NCI-H1417 (cell line): ENCODE measurements at regions not wholly inside any gene's neighbourhood (a gene's known extent, or its start where the extent isn't known, plus 50 kb on each side); places are given as distances from the start of the nearest gene placed in this dataset.
"Not testable (repeated sequence)": the region's sequence is repeated elsewhere in the genome, so short reads cannot be mapped to it uniquely, and the experiment has no call there.

Source experiments
- DNase-seq, 3 experiments: peaks; one replicate each; lab custom pipeline; 2025; lab: John Stamatoyannopoulos, UW

DNA sequence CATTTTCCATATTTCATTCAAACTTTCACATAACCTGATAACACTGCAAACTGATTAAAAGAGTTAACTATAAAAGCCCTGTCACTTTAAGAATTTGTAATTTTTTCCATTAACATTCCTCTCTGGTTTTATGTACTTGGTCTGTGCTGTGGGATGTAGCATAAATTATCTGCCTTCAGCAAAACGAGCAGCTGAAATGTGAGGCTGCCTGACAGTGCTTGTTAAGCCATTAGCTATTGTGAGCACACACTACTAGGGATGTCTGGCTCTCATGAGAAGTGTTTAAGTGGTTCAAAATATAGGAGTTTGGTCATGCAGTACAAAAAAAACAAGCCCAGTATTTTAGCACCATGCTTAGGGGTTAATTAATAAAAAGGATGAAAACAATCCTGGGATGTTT, 63.0 kb downstream of the HOXA1 start:
- DNase-seq, result peak; percentile 71 to 95 (median 88)

DNA sequence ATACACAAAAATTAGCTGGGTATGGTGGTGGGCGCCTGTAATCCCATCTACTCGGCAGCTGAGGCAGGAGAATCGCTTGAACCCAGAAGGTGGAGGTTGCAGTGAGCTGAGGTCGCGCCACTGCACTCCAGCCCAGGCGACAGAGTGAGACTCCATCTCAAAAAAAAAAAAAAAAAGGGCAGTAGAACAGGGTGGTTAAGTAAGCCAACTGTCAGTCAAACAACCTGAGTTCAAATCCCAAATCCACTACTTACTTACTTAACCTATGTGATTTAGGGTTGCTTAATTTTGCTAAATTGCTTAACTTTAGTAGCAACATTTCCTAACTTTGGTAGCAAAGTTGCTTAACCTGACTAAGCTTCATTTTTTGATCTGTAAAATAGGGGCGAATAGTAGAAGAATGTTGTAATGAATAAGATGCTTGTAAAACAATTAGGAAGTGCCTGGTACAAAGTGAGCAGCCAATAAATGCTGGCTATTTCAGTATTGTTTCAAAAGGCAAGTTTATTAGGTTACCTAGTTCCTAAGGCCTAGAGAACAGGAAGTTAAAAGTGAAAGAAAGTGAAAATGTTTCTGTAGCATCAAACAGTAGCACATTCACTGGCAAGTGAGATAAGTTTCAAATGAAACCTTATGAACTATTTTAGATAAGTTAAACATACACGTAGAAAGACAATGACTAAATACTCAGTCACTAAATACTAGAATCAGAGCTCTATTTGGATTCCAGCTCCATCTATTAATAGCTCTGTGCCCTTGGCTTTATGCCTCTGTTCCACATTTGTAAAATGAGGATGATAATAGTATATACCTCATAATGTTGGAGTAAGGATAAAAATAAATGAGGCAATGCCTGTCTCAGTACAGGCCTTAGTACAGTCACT, 64.3 kb downstream of the HOXA1 start:
- DNase-seq, result peak in 1 of 3 experiments; percentile 51

DNA sequence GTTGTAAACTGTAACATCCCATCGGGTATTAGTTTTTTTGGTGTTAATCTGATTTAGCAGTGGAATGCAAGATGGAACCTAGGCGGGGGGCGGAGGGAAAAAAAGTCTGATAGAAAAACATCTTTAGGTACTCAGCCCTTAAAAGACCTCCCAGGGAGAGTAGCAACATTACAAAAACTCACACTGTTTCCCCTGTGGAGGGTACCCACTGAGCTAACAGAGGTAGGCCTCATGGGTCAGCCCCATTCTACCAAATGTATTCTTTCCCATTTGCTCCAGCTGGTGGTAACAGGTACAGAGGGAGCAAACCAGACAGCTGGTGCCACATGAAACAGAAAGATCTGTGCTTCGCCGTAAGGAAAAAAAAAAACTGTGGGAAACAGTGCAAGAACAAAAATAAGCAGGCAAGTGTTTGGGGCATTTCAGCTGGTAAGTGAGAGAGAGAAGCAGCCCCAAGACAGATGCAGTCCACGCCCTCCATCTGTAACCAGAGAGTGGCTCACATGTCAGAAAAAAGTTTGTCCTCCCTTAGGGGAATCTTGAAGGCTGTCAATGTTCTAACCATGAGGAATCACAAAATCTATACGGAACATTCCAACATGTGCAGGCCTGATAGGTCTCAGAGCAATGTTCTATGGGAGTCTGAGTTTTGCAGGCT, 65.3 kb downstream of the HOXA1 start:
- no peak for DNase-seq

DNA sequence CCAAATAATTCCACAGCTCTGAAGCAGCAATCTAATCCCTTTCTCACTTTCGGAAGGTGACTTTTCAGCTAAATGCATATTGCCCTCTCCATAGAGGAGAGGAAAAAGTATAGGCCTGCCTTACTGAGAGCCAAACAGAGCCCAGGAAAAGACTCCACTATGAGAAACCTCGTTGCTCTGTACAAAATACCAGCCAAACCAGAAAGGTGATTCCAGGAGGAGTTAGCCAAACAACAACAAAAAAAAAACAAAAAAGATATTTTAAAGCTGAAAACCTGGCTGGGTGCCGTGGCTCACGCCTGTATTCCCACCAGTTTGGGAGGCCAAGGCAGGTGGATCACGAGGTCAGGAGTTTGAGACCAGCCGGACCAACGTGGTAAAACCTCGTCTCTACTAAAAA, 70.5 kb downstream of the HOXA1 start:
- DNase-seq, result no peak

- no peak for DNase-seq
These were observed 85.7 kb downstream of the HOXA1 start for GRCh38 chr7:27010068-27010467.

DNA sequence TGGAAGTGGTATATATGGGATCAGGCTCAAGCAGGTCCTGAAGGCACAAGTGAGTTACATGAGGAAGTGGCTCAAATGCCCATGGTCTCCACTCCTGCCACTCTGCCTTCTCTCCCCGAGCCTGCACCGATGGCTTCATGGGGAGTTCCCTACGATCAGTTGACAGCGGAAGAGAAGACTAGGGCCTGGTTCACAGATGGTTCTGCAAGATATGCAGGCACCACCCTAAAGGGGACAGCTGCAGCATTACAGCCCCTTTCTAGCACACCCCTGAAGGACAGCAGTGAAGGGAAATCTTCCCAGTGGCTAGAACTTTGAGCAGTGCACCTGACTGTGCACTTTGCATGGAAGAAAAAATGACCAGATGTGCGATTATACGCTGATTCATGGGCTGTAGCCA, 95.3 kb downstream of the HOXA1 start:
- no peak for DNase-seq

DNA sequence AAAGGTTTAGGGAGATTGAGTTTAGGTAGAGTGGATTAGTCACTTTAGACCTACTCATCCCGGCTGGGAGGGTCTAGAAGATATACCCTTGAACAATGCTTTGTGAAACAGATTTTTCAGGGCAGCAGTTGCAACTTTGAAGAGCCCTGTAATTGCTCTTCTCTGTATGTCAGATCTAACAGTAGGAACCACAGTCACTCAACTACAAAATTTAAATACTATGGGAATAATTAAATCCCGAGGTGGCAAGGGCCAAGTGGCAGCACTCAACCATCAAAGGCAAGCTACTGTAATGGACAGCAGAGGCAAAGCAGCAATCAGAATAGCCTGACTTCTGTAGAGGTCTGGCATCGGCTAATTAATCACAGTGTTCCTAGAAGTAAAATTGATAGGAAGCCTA, 97.5 kb downstream of the HOXA1 start:
- not testable (repeated sequence) for DNase-seq

- peak in 2 of 3 experiments; percentile 56 to 87 for DNase-seq
These were observed 100.1 kb downstream of the HOXA1 start for GRCh38 chr7:26995666-26996065.

DNA sequence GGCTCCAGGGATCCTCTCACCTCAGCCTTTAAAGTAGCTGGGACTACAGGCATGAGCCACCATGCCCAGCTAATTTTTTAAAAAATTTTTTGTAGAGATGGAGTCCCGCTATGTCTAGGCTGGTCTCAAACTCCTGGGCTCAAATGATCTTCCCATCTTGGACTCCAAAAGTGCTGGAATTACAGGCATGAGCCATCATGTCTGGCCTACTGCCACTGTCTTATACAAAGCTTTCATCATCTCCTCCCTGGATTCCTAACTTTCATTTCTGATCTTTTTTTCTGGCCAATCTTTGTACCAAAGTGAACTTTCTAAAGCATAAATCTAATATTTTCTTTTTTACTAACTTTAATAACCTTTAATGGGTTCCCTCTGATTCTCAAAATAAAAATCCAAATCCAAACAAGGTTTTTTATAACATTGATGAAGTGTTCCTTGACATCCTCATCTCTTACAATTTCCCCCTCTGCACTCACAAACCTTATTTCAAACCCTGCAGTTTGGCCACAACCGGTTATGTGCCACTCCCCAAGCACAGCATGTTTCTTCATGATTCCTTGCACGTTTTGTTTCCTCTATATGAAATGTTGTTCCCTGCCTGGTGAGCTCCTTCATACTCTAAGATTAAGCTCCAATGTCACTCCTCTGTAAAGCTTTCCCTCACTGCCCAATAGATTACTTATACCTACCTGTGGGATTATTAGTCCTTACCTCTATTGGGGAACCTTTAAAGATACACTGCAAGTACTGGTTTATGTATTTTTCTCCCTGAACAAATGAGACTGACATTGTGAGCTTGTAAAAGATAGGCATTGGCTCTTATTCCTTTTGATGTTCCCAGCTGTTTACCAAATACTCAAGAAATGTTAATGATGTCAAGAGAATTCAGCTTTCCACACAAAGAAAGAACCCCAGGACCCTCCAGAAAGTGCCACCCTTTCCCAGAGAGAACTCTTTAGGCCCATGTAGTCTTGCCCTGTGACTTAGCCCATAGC, 101.7 kb downstream of the HOXA1 start:
- DNase-seq, result no peak

DNA sequence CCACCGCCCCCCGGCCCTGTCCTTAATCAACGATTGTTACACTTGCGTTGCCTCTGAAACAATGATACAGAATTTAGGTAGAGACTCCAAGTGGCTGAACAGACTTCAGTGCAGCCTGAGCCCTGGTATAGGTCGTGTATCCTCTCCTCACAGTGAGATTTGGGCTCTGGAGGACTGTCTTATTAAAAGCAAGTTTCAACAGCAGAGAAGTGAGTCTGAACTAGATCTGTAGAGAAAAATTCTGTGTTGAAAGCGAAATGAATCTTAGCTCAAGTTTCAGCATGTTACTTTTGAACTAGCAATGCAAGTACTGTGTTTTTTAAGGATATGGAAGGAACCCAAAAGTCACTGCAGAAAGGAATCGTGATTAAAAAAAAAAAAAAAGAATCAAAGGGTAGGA, 103.1 kb downstream of the HOXA1 start:
- no peak for DNase-seq

- DNase-seq, result no peak
These were observed 104.0 kb downstream of the HOXA1 start for GRCh38 chr7:26991796-26992195.

DNA sequence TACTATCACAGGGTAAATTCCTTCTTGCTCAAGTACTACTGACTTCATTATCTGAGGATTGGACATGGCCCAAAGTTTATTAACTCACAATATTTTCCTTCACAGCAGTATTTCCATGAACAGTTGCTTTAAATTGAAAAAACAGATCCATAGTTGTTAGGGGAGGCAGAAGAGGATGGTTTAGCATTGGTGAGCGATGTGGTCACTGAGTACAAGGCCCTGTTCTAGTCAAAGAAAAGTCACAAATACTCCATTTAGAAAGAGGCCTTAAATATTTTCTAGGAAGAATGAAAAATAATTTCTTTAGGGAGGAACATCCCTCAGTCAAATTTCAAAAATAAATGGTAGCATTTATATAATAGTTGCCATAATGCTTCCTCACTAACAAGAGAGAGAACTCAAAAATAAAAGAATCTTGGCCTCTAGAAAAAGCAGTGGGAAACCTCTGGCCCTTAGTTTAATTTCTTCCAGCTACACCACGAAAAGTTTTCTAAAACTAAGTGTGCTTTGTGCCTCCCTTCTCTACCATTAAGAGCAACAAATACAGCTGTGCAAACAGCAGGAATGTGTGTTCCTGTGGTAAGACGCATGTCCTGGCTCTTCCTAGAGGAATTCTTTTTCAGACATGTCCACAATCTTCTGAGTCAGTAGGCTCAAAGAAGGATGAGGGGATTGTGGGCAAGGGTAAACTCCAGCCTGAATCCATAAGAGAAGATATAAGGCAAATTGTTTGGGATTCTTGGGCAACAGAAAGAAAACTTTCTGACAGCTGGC, 105.7 kb downstream of the HOXA1 start:
- DNase-seq, result peak in 2 of 3 experiments; percentile 9 to 19

- DNase-seq, result no peak
These were observed 106.9 kb downstream of the HOXA1 start for GRCh38 chr7:26988836-26989374.

GRCh38 chr7:26987338-26987737, 108.5 kb downstream of the HOXA1 start:
- peak in 1 of 3 experiments; percentile 32 for DNase-seq

DNA sequence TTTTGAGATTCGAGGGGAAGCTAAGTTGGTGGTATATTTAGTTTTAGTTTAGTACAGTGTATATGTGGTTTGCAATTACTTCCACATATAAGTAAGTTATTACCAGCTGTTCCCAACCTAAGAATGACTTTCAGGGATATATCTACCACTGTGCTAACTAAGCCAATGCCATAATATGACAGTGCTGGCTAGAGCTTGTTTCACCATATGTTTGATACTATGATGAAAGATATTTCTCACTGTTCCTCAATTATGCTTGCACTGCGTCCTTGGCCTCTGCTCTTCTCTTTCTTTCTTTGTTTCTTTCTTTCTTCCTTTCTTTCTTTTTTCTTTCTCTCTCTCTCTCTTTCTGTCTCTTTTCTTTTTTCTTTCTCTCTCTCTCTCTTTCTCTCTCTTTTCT, 113.8 kb upstream of the SKAP2 start:
- no peak for DNase-seq

GRCh38 chr7:26976840-26977239, 112.5 kb upstream of the SKAP2 start:
- no peak for DNase-seq

- not testable (repeated sequence) for DNase-seq
These were observed 107.5 kb upstream of the SKAP2 start for GRCh38 chr7:26971924-26972323.

DNA sequence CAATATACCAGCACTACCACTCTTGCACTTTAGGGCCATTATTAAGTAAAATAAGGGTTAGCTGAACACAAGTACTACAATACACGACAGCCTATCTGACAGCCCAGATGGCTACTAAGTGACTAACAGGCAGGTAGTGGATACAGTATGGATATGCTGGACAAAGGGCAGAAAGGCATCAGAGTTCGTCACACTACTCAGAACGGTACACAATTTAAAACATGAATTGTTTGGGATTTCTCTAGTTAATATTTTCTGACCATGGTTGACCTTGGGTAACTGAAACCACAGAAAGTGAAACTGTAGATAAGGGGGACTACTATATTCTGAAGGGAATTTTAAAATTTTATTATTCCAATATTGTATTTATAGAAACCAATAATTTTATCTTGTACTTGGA, 101.3 kb upstream of the SKAP2 start:
- no peak for DNase-seq

DNA sequence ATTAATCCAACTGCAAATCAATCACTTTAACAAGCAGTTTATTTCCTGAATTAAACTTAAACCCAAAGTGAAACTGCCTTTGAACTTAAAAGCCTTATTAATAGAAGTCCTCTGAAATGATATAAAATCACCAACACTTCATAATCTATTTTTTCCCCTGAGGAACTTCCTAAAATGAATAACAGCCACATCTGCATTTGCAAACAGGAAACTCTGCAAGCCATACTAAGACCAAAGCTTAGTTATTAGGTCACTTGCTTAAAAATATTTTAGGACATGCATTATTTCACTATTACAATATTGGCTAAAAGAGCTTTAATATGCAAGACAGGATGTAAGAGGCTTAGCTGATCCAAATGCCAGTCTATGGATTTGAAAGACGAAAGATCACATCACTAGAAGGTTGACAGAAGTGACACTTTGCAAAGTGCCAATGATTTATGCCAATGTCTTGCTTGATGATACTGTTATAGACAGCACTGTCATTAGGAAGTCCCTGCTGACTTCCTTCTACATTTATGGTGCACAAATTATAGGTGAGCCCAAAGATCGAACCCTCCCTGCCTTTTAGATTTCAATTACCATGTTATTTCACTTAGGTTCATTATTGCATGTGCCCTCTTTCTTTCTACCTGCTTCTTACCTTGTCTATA, 99.9 kb upstream of the SKAP2 start:
- peak in 2 of 3 experiments; percentile 4 to 59 for DNase-seq

DNA sequence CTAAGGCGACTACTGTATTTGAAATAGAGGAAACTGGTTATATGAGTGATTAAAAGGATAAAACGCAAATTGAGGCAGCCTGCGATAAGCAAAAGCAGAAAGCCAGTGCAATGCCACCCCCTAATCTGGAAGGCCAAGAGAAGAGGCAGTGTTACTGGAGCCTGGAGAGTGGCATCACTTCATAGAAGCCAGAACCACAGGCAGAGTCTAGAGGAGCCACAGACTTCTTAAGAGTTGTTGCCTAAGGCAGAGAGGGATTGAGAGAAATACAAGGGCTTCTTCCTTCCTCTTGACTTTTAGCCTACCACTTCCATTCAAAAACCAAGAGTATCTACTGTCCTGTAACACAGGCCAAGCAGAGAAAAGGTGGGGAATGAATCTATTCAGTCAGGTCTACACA, 94.9 kb upstream of the SKAP2 start:
- no peak for DNase-seq

DNA sequence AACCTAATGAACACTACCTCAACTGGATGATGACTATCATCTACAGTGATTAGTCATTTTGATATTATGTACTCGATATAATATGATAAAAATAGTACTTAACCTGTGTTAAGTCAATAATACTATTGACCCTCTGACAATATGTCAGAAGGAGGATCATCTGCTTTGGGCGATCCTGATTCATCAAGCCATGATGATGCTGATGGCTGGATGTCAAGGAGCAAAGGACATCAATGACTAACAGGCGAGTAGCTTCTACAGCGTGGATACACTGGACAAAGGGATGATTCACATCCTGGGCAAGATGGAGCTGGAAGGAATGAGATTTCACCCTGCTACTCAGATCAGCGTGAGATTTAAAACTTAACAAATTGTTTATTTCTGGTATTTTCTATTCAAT, 94.4 kb upstream of the SKAP2 start:
- no peak for DNase-seq
